BLaER1 treated with 17β-estradiol and CSF1 and Interleukin-3, amounts not matched to agents 10 nM and 100 nM (cell line): ENCODE measurements at regions not wholly inside any gene's neighbourhood (a gene's known extent, or its start where the extent isn't known, plus 50 kb on each side); places are given as distances from the start of the nearest gene placed in this dataset.

ENCODE experiments used
- H3K27ac ChIP-seq, 11 experiments: shearing (Covaris generic); formaldehyde crosslinking; 2 replicates each; pipeline ENCODE4 v1.8.1; 2022
- H3K27me3 ChIP-seq, 11 experiments: shearing (Covaris generic); formaldehyde crosslinking; 2 replicates each; pipeline ENCODE4 v1.8.1; 2022
- H3K36me3 ChIP-seq, 11 experiments: shearing (Covaris generic); formaldehyde crosslinking; 2 replicates each; pipeline ENCODE4 v1.8.1; 2022
- H3K4me1 ChIP-seq, 10 experiments: shearing (Covaris generic); formaldehyde crosslinking; 2 replicates each; pipeline ENCODE4 v1.8.1; 2022
- H3K4me2 ChIP-seq, 11 experiments: shearing (Covaris generic); formaldehyde crosslinking; 2 replicates each; pipeline ENCODE4 v1.8.1; 2022
- H3K4me3 ChIP-seq, 10 experiments: shearing (Covaris generic); formaldehyde crosslinking; 2 replicates each; pipeline ENCODE4 v1.8.1; 2022
- H3K9ac ChIP-seq, 11 experiments: shearing (Covaris generic); formaldehyde crosslinking; 2 replicates each; pipeline ENCODE4 v1.8.1; 2022
- H3K9me3 ChIP-seq, 11 experiments: shearing (Covaris generic); formaldehyde crosslinking; replicated peaks in 1 of 11; 2 replicates each; pipeline ENCODE4 v1.8.1; 2022
- H4K20me1 ChIP-seq, 11 experiments: shearing (Covaris generic); formaldehyde crosslinking; 2 replicates each; pipeline ENCODE4 v1.8.1; 2022
- Cebpa-rat ChIP-seq, 11 experiments: shearing (Covaris generic); IDR thresholded peaks; 2 replicates each; pipeline ENCODE4 v1.8.1; 2022

DNA sequence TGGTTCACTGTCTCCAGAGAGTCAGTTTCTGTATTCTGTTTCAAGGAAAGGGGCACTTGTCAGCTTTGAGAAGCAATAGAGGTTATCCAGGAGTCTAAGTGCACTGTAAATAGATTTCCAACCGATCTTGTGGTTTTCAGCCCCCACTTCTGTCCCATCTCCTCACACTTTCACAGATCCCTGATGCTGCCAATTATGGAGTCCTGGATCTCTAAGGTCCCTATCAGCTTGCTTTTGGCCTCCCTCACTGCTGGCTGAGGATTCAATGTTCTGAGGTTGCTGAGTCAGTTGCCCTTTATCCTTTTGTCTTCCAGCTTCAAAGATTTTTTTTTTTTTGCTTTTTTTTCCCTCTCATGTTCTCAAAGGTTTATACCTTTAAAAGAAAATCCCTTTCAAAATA lies 98.4 kb downstream of the DIRAS3 start:
- Histone ChIP-seq H3K36me3 (no peaks in the 10 kb centered on the region), H3K9ac (no peak overlapping the region), H3K4me2 (no peak overlapping the region), H3K27me3 (no peaks in the 10 kb centered on the region), H3K4me3 (no peak overlapping the region), H3K9me3 (peaks cover 0 to 5% (median 0%) of the 10 kb centered on the region in 11 experiments; a peak in 1 of 22 replicates), H4K20me1 (no peaks in the 10 kb centered on the region), H3K27ac (no peak overlapping the region), H3K4me1 (peaks cover 11 to 34% (median 19%) of the 10 kb centered on the region in 10 experiments)
- TF ChIP-seq Cebpa-rat (IDR thresholded peaks at IDR 0.05), result no peak

DNA sequence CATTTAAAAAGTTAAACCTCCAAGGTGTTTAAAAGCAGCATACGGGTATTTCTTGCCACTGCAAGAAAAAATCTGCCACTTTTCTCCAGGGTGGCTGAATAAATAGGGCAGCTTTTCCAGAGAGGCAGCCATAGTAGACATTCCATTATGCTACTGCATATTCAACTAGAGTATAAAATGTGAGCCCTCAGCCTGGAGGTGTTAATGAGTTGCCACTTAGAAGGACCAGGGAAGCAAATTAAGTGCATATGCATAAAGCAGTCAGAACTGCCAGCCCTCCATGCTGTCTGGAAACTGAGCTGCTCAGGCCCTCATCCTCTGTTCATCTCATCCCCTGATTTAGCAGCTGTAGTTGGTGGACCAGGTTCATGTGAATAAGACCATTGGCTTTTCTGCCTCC lies 99.4 kb downstream of the DIRAS3 start:
- H3K4me3 ChIP-seq, result no peak overlapping the region
- H3K27ac ChIP-seq, result no peak overlapping the region
- H3K36me3 ChIP-seq, result no peaks in the 10 kb centered on the region
- H4K20me1 ChIP-seq, result no peaks in the 10 kb centered on the region
- H3K4me1 ChIP-seq, result peaks cover 16 to 44% (median 30%) of the 10 kb centered on the region in 10 experiments
- H3K9me3 ChIP-seq, result peaks cover 0 to 5% (median 0%) of the 10 kb centered on the region in 11 experiments; a peak in 1 of 22 replicates
- H3K4me2 ChIP-seq, result no peak overlapping the region
- H3K9ac ChIP-seq, result no peak overlapping the region
- TF ChIP-seq Cebpa-rat (IDR thresholded peaks at IDR 0.05), result no peak
- no peaks in the 10 kb centered on the region for H3K27me3 ChIP-seq

DNA sequence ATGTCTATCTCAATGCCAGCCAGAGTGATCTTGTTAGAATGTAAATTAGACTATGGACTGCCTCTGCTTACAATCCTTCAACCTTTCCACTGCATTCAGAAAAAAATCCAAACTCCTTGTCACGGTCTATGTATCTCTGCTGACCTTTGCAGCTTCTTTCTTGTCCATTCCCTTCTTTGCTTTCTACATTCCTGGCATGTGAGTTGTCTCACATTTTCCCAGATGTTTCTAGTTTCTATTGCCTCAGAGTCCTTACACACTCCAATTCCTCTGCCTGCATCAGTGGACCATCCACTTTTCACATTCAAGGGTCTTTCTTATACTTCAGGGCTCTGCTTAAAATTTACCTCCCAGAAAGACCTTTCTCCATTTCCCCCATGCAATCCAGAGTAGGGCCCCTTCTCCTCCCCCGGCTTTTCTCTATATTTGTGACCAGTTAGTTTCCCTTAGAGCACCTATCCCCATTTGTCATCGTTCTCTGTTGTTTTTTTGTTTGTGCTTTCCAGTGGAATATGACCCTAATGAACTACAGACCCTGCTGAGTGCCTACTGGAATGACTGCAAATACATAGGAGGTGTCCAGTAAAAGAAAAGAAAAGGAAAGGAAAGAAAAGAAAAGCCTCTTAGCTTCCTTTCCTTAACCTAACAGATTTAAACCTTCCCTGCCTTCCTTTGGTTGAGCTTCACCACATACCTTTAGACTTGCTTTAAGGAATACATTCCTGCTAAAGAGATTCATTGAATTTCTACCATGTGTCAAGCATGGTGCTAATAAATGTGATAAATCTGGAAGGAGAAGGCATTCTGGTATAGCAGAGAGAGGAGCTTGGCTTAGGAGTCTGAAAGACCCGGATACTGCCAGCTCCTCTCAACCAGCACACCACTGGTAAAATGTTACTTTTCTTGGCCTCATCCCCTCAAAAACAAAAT lies 102.0 kb downstream of the DIRAS3 start:
- Histone ChIP-seq H3K4me2 (peak overlapping the region; percentile 44 to 86 (median 70); a peak in 18 of 22 replicates), H3K4me3 (no peak overlapping the region), H3K4me1 (peaks cover 16 to 50% (median 36%) of the 10 kb centered on the region in 10 experiments), H3K27ac (peak overlapping the region in 6 of 11 experiments; percentile 30 to 67 (median 46); a peak in 5 of 22 replicates), H3K27me3 (no peaks in the 10 kb centered on the region), H3K9ac (no peak overlapping the region), H4K20me1 (no peaks in the 10 kb centered on the region), H3K9me3 (peaks cover 0 to 9% (median 0%) of the 10 kb centered on the region in 11 experiments; a peak in 3 of 22 replicates), H3K36me3 (no peaks in the 10 kb centered on the region)
- TF ChIP-seq Cebpa-rat (IDR thresholded peaks at IDR 0.05), result no peak

GRCh38 chr1:67947114-67947513 lies 103.3 kb downstream of the DIRAS3 start:
- H3K27me3 ChIP-seq, result no peaks in the 10 kb centered on the region
- peak overlapping the region; percentile 44 to 86 (median 70) for H3K4me2 ChIP-seq
- H3K27ac ChIP-seq, result peak overlapping the region in 10 of 11 experiments; percentile 4 to 67 (median 48); a peak in 19 of 22 replicates
- no peaks in the 10 kb centered on the region for H3K36me3 ChIP-seq
- no peak for TF ChIP-seq Cebpa-rat (IDR thresholded peaks at IDR 0.05)
- H3K9ac ChIP-seq, result peak overlapping the region in 2 of 11 experiments; percentile 44 to 58; a peak in 5 of 22 replicates
- H3K4me3 ChIP-seq, result peak overlapping the region in 3 of 10 experiments; percentile 14 to 31 (median 21); a peak in 2 of 20 replicates
- peaks cover 16 to 59% (median 44%) of the 10 kb centered on the region in 10 experiments for H3K4me1 ChIP-seq
- H4K20me1 ChIP-seq, result no peaks in the 10 kb centered on the region
- H3K9me3 ChIP-seq, result peaks cover 0 to 9% (median 0%) of the 10 kb centered on the region in 11 experiments; a peak in 3 of 22 replicates

GRCh38 chr1:67945733-67946374 lies 104.6 kb downstream of the DIRAS3 start:
- Histone ChIP-seq H4K20me1 (no peaks in the 10 kb centered on the region), H3K4me2 (peak overlapping the region in 8 of 11 experiments; percentile 44 to 80 (median 68); a peak in 13 of 22 replicates), H3K9ac (no peak overlapping the region), H3K27ac (no peak overlapping the region), H3K27me3 (no peaks in the 10 kb centered on the region), H3K4me1 (peaks cover 16 to 60% (median 45%) of the 10 kb centered on the region in 10 experiments), H3K4me3 (no peak overlapping the region; a peak in 1 of 20 replicates), H3K36me3 (no peaks in the 10 kb centered on the region), H3K9me3 (peaks cover 0 to 9% (median 0%) of the 10 kb centered on the region in 11 experiments; a peak in 3 of 22 replicates)
- TF ChIP-seq Cebpa-rat (IDR thresholded peaks at IDR 0.05), result no peak

DNA sequence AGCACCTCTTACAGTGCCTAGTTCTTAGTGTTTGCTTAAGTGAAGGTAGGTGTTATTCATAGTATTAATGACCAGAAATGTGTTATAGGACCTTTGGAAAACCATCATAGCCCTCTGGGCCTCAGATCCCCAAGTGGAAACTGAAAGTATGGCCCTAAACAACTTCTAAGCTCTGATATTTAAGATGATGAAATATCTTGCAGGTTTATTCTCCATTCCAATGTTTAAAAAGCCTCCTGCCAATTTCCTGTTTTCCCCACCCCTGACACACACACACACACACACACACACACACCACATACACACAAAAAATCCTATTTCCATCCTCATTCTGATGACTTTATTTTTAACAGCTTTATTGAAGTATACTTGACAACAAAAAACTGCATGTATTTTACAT lies 108.2 kb downstream of the DIRAS3 start:
- Histone ChIP-seq H3K9ac (no peak overlapping the region), H4K20me1 (no peaks in the 10 kb centered on the region), H3K9me3 (peaks cover 0 to 4% (median 0%) of the 10 kb centered on the region in 11 experiments; a peak in 2 of 22 replicates), H3K4me3 (no peak overlapping the region), H3K4me1 (peaks cover 7 to 34% (median 23%) of the 10 kb centered on the region in 10 experiments; a peak in 19 of 20 replicates), H3K4me2 (peak overlapping the region in 6 of 11 experiments; percentile 8 to 25 (median 18); a peak in 4 of 22 replicates), H3K27me3 (no peaks in the 10 kb centered on the region), H3K27ac (no peak overlapping the region), H3K36me3 (no peaks in the 10 kb centered on the region)
- no peak for TF ChIP-seq Cebpa-rat (IDR thresholded peaks at IDR 0.05)

DNA sequence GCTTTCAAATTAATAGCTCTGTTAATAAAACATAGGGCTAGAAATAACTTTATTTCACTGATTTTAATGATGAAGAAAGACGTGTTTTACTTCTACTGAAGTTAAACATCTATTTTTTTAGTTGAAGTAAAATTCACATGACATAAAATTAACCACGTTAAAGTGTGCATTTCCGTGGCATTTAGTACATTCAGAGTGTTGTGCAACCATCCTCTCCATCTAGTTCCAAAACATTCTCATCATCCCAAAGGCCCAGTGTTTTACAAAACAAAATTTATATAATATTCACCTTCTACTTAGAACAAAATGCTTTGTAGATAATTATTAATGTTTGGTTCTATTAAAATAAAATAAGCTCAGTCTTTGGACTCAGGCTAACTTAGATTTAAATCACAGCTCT lies 108.5 kb upstream of the GNG12 start:
- Histone ChIP-seq H3K27ac (no peak overlapping the region), H3K4me3 (no peak overlapping the region), H3K9ac (no peak overlapping the region), H3K36me3 (no peaks in the 10 kb centered on the region), H3K9me3 (peaks cover 0 to 4% (median 0%) of the 10 kb centered on the region in 11 experiments; a peak in 2 of 22 replicates), H4K20me1 (no peaks in the 10 kb centered on the region), H3K4me2 (peak overlapping the region in 1 of 11 experiments; percentile 19; a peak in 1 of 22 replicates), H3K4me1 (peaks cover 2 to 31% (median 17%) of the 10 kb centered on the region in 10 experiments; a peak in 18 of 20 replicates), H3K27me3 (no peaks in the 10 kb centered on the region)
- TF ChIP-seq Cebpa-rat (IDR thresholded peaks at IDR 0.05), result no peak

- TF ChIP-seq Cebpa-rat (IDR thresholded peaks at IDR 0.05), result no peak
- no peak overlapping the region for H3K9ac ChIP-seq
- H4K20me1 ChIP-seq, result no peaks in the 10 kb centered on the region
- H3K4me3 ChIP-seq, result no peak overlapping the region
- no peak overlapping the region for H3K27ac ChIP-seq
- H3K36me3 ChIP-seq, result no peaks in the 10 kb centered on the region
- peaks cover 0 to 25% (median 12%) of the 10 kb centered on the region in 10 experiments; a peak in 13 of 20 replicates for H3K4me1 ChIP-seq
- no peak overlapping the region for H3K4me2 ChIP-seq
- no peaks in the 10 kb centered on the region for H3K27me3 ChIP-seq
- H3K9me3 ChIP-seq, result peaks cover 0 to 4% (median 0%) of the 10 kb centered on the region in 11 experiments; a peak in 2 of 22 replicates
Observed at GRCh38 chr1:67941155-67941554, 107.9 kb upstream of the GNG12 start.

GRCh38 chr1:67939942-67940341 lies 106.7 kb upstream of the GNG12 start:
- Histone ChIP-seq H3K36me3 (no peaks in the 10 kb centered on the region), H3K4me3 (no peak overlapping the region), H4K20me1 (no peaks in the 10 kb centered on the region), H3K9ac (no peak overlapping the region), H3K27me3 (no peaks in the 10 kb centered on the region), H3K4me1 (peaks cover 0 to 17% (median 6%) of the 10 kb centered on the region in 10 experiments; a peak in 6 of 20 replicates), H3K27ac (no peak overlapping the region), H3K9me3 (peaks cover 0 to 4% (median 0%) of the 10 kb centered on the region in 11 experiments; a peak in 2 of 22 replicates), H3K4me2 (no peak overlapping the region)
- no peak for TF ChIP-seq Cebpa-rat (IDR thresholded peaks at IDR 0.05)
